Mucosa of gallbladder (tissue), 1 donor: ENCODE measurements at regions not wholly inside any gene's neighbourhood (a gene's known extent, or its start where the extent isn't known, plus 50 kb on each side); places are given as distances from the start of the nearest gene placed in this dataset.

Experiments used
- DNase-seq: peaks from one replicate; pipeline ENCODE4 v3.0.0-alpha.2; 2020; ENCODE audit warnings: low spot score
- donor health status: DM: no; HTN: no; CAD: no.

GRCh38 chr18:22253676-22254075, 84.3 kb downstream of the GATA6 start:
- no peak for DNase-seq

DNA sequence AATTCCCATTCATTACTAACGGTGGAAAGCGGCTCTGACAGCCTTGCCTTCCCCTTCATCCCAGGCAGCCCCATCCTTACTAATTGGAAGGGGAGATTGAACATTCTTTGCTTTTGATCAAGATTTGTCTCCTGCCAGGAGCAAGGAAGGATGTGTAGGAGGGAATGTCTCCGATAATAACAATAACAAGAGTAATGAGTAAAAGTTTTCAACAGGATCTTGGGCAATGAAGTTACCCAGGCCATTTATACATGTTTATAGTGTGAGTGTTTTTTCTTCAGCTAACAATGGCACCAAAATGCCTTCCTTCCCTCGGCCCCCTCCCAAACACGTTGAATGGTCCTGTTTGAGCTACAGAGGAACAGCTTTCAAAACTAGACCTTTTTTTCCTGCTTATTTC, 83.8 kb downstream of the GATA6 start:
- no peak for DNase-seq
